Aorta (tissue), 5 donors: ENCODE measurements at regions not wholly inside any gene's neighbourhood (a gene's known extent, or its start where the extent isn't known, plus 50 kb on each side); places are given as distances from the start of the nearest gene placed in this dataset.

Experiments
- ATAC-seq: fragments of 200-7000 bp; cut with Tn5 transposase; one replicate; pipeline ENCODE4 v1.9.1; 2022; ENCODE audit warnings: moderate library complexity; ENCODE audit not compliant: low FRiP score
- DNase-seq, 2 donors: peaks; one replicate each; pipeline ENCODE4 v3.0.0-alpha.2; 2020
- H3K27ac ChIP-seq, 2 donors: one replicate each; pipeline ENCODE4 v1.5.1; 2013; ENCODE audit warnings: low read length in 2 of 2, mild to moderate bottlenecking in 2 of 2, moderate library complexity in 2 of 2, control low read depth in 1 of 2, inconsistent platforms in 1 of 2, low read depth in 1 of 2
- H3K27me3 ChIP-seq, 2 donors: one replicate each; pipeline ENCODE4 v1.6.1; 2013; ENCODE audit warnings: control low read depth in 1 of 2, low read length in 1 of 2, mild to moderate bottlenecking in 1 of 2, moderate library complexity in 1 of 2; ENCODE audit not compliant: insufficient read depth in 2 of 2, control insufficient read depth in 1 of 2
- H3K36me3 ChIP-seq, 2 donors: one replicate each; pipeline ENCODE4 v1.6.1; 2013; ENCODE audit warnings: control low read depth in 1 of 2, low read length in 1 of 2, mild to moderate bottlenecking in 1 of 2; ENCODE audit not compliant: insufficient read depth in 2 of 2, control insufficient read depth in 1 of 2
- H3K4me1 ChIP-seq, 2 donors: one replicate each; pipeline ENCODE4 v1.6.1; 2013; ENCODE audit warnings: low read length in 2 of 2, control low read depth in 1 of 2, mild to moderate bottlenecking in 1 of 2, moderate library complexity in 1 of 2; ENCODE audit not compliant: insufficient read depth in 2 of 2, control insufficient read depth in 1 of 2
- H3K4me3 ChIP-seq, 2 donors: one replicate each; pipeline ENCODE4 v1.5.1; 2013; ENCODE audit warnings: low read length in 2 of 2, control low read depth in 1 of 2, mild to moderate bottlenecking in 1 of 2
- H3K9me3 ChIP-seq: one replicate; pipeline ENCODE4 v1.6.1; 2013; ENCODE audit warnings: mild to moderate bottlenecking, low read length; ENCODE audit not compliant: control insufficient read depth
- WGBS, 2 donors: extraction: QIAGEN DNeasy Blood & Tissue Kit; methylation state at CpG; one replicate each; pipeline ENCODE4 v1.1.7; 2013; 5-methylcytosine and 5-hydroxymethylcytosine counted together
- intact Hi-C, 2 donors: fragments of 100-400 bp; cut with DNase I; formaldehyde crosslinking; loops; one replicate each; pipeline versions ENCODE4 v1.14.2 to v1.15.0; 2022
- donor health status: healthy with polysubstance abuse.
- donor health status: Bipolar disorder and iron deficiency.
- donor health status: DM: no; HTN: no; CAD: no.
- donor health status: DM: no; HTN: no; CAD: no.
- donor health status: DM: yes; HTN: yes; CAD: no.

DNA sequence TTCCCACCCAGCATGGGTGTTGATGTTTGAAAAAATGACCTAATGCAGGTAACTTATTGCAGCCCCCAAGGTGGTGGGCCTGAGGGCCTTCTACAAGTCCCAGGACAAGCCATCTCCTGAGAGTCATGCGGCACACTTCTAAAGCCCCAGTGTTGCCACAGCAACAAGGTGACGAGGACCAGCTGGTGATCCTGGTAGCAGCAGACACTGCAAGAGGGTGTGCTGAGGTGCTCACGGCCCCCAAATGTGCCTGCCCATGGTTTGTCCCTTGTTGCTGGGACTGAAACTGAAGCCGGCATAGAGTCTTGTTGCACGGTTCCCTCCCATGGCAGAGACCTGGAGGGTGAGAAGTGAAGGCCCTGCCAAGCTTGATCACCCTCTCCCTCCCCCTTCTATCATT, 333.2 kb upstream of the MGMT start:
- intact Hi-C loops, result no loop called here
- H3K4me1 ChIP-seq, result no peaks in the 10 kb centered on the region
- no peaks in the 10 kb centered on the region for H3K36me3 ChIP-seq
- WGBS, 2 donors, result 92 to 96% methylated on average over 5 of the region's 5 CpGs
- H3K4me3 ChIP-seq, result no peak overlapping the region
- ATAC-seq, result no peak
- no peak overlapping the region for H3K27ac ChIP-seq
- no peaks in the 10 kb centered on the region for H3K9me3 ChIP-seq
- DNase-seq, result no peak
- H3K27me3 ChIP-seq, result peaks cover 0 to 2% of the 10 kb centered on the region in 2 donors

DNA sequence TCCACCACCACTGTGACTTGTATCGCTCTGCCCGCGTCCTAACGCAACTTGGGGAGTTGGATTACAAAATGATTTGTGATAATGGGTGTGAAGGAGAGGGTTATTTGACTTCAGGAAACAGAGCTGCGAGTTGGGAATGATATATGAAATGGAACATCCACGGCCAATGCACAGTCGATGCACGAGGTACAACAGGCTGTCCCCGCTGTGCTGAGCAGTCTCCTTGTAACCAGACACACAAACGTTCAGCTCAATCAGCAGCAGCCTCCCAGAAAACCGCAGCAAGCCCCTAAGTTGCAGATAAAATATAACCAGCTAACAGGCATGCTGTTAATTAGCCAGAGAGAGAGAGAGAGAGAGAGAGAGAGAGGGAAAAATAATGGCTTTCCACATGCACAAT, 332.7 kb upstream of the MGMT start:
- DNase-seq, result no peak
- Histone ChIP-seq H3K4me3 (no peak overlapping the region), H3K9me3 (no peaks in the 10 kb centered on the region), H3K27ac (no peak overlapping the region), H3K27me3 (peaks cover 0 to 2% of the 10 kb centered on the region in 2 donors), H3K4me1 (no peaks in the 10 kb centered on the region), H3K36me3 (no peaks in the 10 kb centered on the region)
- no peak for ATAC-seq
- intact Hi-C loops, result no loop called here
- 76 to 81% methylated on average over 11 of the region's 11 CpGs for WGBS, 2 donors

DNA sequence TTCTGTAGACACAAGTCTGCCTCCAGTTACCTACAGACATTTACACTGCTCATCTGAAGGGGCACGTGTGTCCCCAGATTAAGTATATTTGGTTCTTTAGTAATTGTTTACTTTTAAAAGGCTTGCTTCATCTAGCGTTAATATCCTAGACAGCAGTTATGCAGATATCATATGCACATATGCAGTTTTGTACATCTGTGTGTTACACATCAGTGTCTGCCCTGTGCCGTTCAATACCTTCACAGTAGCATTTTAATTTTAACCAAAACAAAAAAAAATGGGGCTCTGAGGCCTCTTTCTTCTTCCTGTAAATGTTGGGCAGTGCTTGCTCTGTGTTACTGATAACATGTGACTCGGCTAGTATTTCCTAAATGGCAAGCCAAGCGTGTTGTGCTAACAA, 331.4 kb upstream of the MGMT start:
- ATAC-seq, result no peak

DNA sequence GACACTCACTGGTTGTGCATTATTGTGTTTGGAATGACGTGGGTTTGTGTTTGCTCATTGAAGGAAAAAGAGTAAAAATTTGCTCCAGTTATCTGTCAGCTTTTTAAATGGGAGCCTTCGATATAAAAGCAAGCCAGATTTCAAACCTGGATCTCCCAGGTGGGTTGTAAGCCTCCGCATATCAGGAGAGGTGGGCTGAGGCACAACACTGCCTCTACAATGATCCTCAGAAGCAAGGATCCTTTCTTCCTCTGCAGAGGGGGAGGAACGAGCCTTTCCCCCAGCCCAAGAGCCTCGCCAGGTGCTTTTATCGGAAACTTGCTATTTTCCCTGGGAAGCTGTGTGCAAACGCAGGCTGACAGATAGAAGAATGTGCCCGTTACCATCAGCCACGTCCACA, 331.0 kb upstream of the MGMT start:
- Histone ChIP-seq H3K27ac (no peak overlapping the region), H3K9me3 (no peaks in the 10 kb centered on the region), H3K4me1 (no peaks in the 10 kb centered on the region), H3K36me3 (no peaks in the 10 kb centered on the region), H3K27me3 (no peaks in the 10 kb centered on the region), H3K4me3 (no peak overlapping the region)
- intact Hi-C loops, result no loop called here
- no peak for ATAC-seq
- DNase-seq, result no peak
- 75% methylated on average over 9 of the region's 9 CpGs for WGBS, 2 donors

More for the DNA sequence above, 331.4 kb upstream of the MGMT start:
- Histone ChIP-seq H3K36me3 (no peaks in the 10 kb centered on the region), H3K27ac (no peak overlapping the region), H3K4me1 (no peaks in the 10 kb centered on the region), H3K9me3 (no peaks in the 10 kb centered on the region), H3K27me3 (no peaks in the 10 kb centered on the region), H3K4me3 (no peak overlapping the region)
- intact Hi-C loops, result no loop called here
- no peak for DNase-seq
- WGBS, 2 donors, result 69 to 73% methylated on average over 5 of the region's 5 CpGs

DNA sequence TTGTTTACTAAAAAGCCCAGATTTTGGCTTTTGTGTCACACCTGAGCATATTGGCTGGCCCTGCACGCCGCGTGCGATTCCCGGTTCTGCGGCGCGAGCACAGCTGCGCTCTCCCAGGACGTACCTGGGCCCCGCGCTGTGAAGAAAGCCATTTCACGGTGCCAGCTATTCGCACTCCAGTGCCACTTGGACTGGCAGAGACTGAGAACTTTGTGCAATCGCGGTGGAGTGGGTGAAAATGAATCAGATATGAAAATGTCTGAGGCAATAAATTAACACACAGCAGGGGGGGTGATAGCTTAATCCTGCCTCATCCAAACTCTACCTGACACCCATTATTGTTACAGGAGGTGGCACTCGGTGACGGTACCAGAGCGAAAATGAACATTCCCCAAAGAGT, 330.1 kb upstream of the MGMT start:
- Histone ChIP-seq H3K4me3 (no peak overlapping the region), H3K36me3 (no peaks in the 10 kb centered on the region), H3K9me3 (no peaks in the 10 kb centered on the region), H3K27ac (no peak overlapping the region), H3K27me3 (no peaks in the 10 kb centered on the region), H3K4me1 (no peaks in the 10 kb centered on the region)
- intact Hi-C loops, result no loop called here
- WGBS, 2 donors, result 87 to 88% methylated on average over 19 of the region's 19 CpGs
- DNase-seq, result no peak
- no peak for ATAC-seq

DNA sequence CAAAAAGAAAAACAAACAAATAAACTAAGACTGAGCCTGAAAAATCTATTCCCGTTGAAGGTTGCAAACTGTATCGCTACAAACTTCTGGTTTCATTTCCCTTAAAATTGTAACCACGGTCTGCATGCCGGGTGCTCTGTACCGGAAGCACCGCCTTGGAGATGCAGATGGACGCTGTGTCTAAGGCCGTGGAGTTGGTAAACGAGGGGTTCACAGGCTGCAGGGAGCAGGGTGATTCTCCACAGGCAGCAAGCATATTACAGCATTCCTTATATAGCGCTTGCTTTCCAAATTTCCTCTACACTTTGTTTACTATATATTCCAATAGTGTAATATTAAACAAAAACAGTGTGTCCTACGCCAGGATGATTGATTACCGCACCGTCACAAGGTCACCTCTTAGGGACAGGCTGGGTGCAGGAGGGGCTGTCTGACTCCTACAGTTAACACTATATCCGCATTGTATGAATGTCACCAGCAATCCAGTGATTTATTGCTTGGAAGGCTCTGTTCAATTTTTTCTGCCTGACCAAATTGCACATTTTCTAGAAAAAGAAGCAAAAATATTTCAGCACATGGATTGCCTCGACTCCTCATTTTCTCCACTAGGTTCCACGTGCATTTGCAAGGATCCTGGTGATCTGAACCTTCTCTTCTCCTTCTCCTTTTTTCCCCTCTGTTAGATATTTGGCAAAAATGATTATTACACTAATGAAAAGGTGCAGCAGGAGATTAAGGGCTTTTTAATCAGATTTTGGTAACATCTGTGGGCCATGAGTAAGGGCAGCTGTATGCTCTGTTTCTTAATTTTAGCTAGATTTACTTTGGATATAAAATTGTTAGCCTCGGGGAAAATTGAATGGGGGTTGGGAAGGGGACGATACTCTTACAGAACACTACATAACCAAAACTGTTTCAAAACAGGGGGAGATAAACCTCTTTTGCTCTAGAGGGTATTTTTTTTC, 325.8 kb upstream of the MGMT start:
- ATAC-seq (no peak), DNase-seq (peak in 1 of 2 donors; percentile 54)
- 48 to 50% methylated on average over 18 of the region's 18 CpGs for WGBS, 2 donors

DNA sequence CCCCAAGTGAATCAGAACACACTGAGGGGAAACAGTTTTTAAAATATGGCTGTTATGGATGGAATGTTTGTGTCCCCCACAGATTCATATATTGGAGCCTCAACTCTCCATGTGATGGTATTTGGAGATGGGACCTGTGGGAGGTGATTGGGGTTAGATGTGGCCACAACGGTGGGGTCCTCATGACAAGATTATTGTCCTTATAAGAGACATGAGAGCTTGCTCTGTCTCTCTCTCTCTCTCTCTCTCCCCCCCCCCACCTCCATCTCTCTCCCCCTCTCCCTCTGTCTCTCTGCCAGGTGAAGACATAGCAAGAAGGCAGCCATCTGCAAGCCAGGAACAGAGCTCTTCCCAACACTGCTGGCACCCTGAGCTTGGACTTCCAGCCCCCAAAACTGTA, 315.8 kb upstream of the MGMT start:
- Histone ChIP-seq H3K4me1 (no peaks in the 10 kb centered on the region), H3K36me3 (no peaks in the 10 kb centered on the region), H3K4me3 (no peak overlapping the region), H3K9me3 (peaks cover 10% of the 10 kb centered on the region), H3K27ac (no peak overlapping the region), H3K27me3 (peaks cover 0 to 2% of the 10 kb centered on the region in 2 donors)
- no peak for DNase-seq
- 71 to 100% methylated on average over 1 of the region's 1 CpG for WGBS, 2 donors
- ATAC-seq, result no peak
- intact Hi-C loops, result no loop called here

More for the DNA sequence above, 325.8 kb upstream of the MGMT start:
- no peak overlapping the region for H3K27ac ChIP-seq
- intact Hi-C loops, result no loop called here
- H3K27me3 ChIP-seq, result no peaks in the 10 kb centered on the region
- no peaks in the 10 kb centered on the region for H3K9me3 ChIP-seq
- H3K4me1 ChIP-seq, result no peaks in the 10 kb centered on the region
- H3K4me3 ChIP-seq, result no peak overlapping the region
- H3K36me3 ChIP-seq, result no peaks in the 10 kb centered on the region

- Histone ChIP-seq H3K27me3 (peaks cover 0 to 2% of the 10 kb centered on the region in 2 donors), H3K9me3 (peaks cover 10% of the 10 kb centered on the region), H3K4me3 (no peak overlapping the region), H3K27ac (no peak overlapping the region), H3K4me1 (no peaks in the 10 kb centered on the region), H3K36me3 (no peaks in the 10 kb centered on the region)
- DNase-seq, result no peak
- intact Hi-C loops, result no loop called here
- no peak for ATAC-seq
- WGBS, 2 donors, result 69 to 72% methylated on average over 2 of the region's 2 CpGs
These were observed 310.6 kb upstream of the MGMT start for GRCh38 chr10:129156406-129156805.

DNA sequence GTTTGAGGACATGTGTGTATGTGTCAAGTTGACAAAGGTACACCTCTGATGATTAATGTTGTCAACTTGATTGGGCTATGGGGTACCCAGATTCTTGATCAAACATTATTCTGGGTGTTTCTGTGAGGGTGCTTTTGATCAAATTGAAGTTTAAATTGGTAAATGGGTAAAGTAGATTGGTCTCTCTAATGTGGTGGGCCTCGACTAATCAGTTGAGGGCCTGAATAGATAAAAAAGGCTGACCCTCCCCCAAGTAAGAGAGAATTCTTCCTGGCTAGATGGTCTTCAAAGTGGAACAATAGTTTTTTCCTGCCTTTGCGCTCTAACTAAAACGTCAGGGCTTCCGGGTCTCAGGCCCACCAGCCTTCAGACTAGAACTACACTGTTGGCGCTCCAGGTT, 309.9 kb upstream of the MGMT start:
- no peak overlapping the region for H3K27ac ChIP-seq
- intact Hi-C loops, result no loop called here
- peaks cover 10% of the 10 kb centered on the region for H3K9me3 ChIP-seq
- no peak for DNase-seq
- WGBS, 2 donors, result 95 to 96% methylated on average over 5 of the region's 5 CpGs
- H3K4me1 ChIP-seq, result no peaks in the 10 kb centered on the region
- no peak for ATAC-seq
- H3K27me3 ChIP-seq, result peaks cover 0 to 2% of the 10 kb centered on the region in 2 donors
- no peaks in the 10 kb centered on the region for H3K36me3 ChIP-seq
- H3K4me3 ChIP-seq, result no peak overlapping the region
